ENCODE measurements at regions not wholly inside any gene's neighbourhood (a gene's known extent, or its start where the extent isn't known, plus 50 kb on each side); places are given as distances from the start of the nearest gene placed in this dataset.
"Not testable (repeated sequence)": the region's sequence is repeated elsewhere in the genome, so short reads cannot be mapped to it uniquely, and the experiment has no call there.

DNA sequence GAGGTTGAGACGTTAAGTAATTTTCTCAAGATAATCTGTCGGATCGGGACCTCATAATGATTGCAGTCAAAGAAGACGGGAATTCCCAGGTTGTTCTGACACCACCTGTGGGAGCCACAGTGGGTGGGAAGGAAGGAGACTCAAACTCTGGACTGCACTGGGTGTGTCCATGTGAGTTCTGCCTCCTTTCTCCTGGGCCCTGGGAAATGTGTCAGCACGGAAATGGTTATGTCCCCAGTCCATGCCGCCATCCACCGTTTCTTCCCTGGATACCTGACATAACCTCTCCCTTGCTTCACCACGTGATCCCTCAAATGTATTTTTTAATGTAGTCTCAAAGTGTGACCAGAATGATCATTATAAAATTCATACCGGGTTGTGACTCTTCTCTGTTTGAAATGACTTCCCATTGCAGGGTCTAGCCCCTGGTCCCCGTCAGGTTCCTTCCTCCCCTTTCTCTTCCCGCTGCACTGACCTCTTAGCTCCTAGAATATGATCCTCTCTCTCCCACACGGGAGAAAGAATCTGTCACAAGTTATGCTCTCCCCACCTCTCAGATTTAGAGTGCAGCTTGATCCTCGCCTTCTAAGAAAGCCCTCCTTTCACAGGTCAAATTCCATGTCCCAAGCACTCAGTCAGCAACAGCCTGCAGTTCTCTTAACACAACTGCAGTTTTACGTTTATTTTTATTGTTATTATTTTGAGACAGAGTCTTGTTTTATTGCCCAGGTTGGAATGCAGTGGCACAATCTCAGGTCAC, 820.0 kb upstream of the EEF2KMT start:
- no peaks in the 10 kb centered on the region for H3K27me3 ChIP-seq
- no peaks in the 10 kb centered on the region for H3K4me1 ChIP-seq
- DNase-seq = peak in 1 of 3 donors; percentile 47
- H3K4me3 ChIP-seq = no peak overlapping the region
- TF ChIP-seq CTCF (IDR thresholded peaks at IDR 0.05) (no peak), POLR2A (IDR thresholded peaks at IDR 0.05) (no peak)
- no peak overlapping the region for H3K27ac ChIP-seq
- H3K36me3 ChIP-seq = no peaks in the 10 kb centered on the region
- H3K9me3 ChIP-seq = no peaks in the 10 kb centered on the region

GRCh38 chr16:5916711-5917191, 819.2 kb upstream of the EEF2KMT start:
- Histone ChIP-seq H3K27me3 (no peaks in the 10 kb centered on the region), H3K9me3 (no peaks in the 10 kb centered on the region), H3K36me3 (no peaks in the 10 kb centered on the region), H3K4me1 (no peaks in the 10 kb centered on the region), H3K27ac (no peak overlapping the region), H3K4me3 (no peak overlapping the region)
- no peak for TF ChIP-seq CTCF (IDR thresholded peaks at IDR 0.05)
- DNase-seq = no peak

- H3K36me3 ChIP-seq = no peaks in the 10 kb centered on the region
- no peak overlapping the region for H3K27ac ChIP-seq
- H3K4me3 ChIP-seq = no peak overlapping the region
- H3K9me3 ChIP-seq = no peaks in the 10 kb centered on the region
- no peaks in the 10 kb centered on the region for H3K4me1 ChIP-seq
- no peak for TF ChIP-seq POLR2A (IDR thresholded peaks at IDR 0.05)
- TF ChIP-seq CTCF (IDR thresholded peaks at IDR 0.05) = no peak
- H3K27me3 ChIP-seq = no peaks in the 10 kb centered on the region
- DNase-seq = no peak
Measured at GRCh38 chr16:5911241-5911640, 813.6 kb upstream of the EEF2KMT start.

GRCh38 chr16:5909556-5909955, 812.0 kb upstream of the EEF2KMT start:
- H3K27ac ChIP-seq, DNase-seq, H3K4me1 ChIP-seq, H3K4me3 ChIP-seq, H3K27me3 ChIP-seq, H3K9me3 ChIP-seq, H3K36me3 ChIP-seq: not testable (repeated sequence)

DNA sequence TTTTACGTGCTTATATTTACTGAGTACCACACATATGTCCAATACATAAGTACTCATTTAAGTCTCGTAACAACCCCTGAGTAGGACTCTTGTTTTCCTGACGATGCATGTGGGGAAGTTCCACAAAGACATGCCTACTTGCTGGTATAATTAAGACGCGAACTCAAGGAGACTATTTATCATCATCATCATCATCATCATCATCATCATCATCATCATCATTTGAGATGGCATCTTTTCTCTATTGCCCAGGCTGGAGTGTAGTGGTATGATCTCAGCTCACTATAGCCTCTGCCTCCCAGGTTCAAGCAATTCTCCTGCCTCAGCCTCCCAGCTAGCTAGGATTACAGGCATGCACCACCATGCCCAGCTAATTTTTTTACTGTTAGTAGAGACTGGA, 809.9 kb upstream of the EEF2KMT start:
- H3K4me1 ChIP-seq = no peaks in the 10 kb centered on the region
- no peak for DNase-seq
- H3K9me3 ChIP-seq = no peaks in the 10 kb centered on the region
- TF ChIP-seq CTCF (IDR thresholded peaks at IDR 0.05) (no peak), POLR2A (IDR thresholded peaks at IDR 0.05) (no peak)
- no peak overlapping the region for H3K4me3 ChIP-seq
- H3K27ac ChIP-seq = no peak overlapping the region
- H3K27me3 ChIP-seq = no peaks in the 10 kb centered on the region
- no peaks in the 10 kb centered on the region for H3K36me3 ChIP-seq

DNA sequence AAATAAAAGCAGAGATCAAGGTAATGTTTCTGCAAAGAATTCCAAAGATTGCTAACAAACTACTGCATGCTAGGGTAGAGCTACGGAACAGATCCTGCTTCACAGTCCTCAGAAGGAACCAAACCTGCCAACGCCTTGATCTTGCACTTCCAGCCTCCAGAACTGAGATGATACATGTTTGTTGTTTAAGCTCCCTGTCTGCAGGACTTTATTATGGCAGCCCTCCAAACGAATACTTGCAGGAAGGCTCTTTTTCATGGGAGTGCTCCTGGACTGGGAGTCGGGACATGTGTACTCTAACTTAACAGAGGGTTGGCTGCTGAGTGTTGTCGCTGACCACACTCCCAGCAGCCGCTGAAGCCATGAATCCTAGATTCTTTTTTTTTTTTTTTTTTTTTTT, 808.8 kb upstream of the EEF2KMT start:
- Histone ChIP-seq H3K27me3 (no peaks in the 10 kb centered on the region), H3K4me3 (no peak overlapping the region), H3K36me3 (no peaks in the 10 kb centered on the region), H3K9me3 (no peaks in the 10 kb centered on the region), H3K27ac (no peak overlapping the region), H3K4me1 (no peaks in the 10 kb centered on the region)
- no peak for TF ChIP-seq CTCF (IDR thresholded peaks at IDR 0.05)
- no peak for DNase-seq
